ENCODE measurements at regions not wholly inside any gene's neighbourhood (a gene's known extent, or its start where the extent isn't known, plus 50 kb on each side); places are given as distances from the start of the nearest gene placed in this dataset.

- Histone ChIP-seq H3K4me3 (ENCODE audit: control insufficient read depth in 2 of 3, extremely low read depth in 1 of 3, insufficient read depth in 2 of 3, low read depth in 1 of 3, low read length in 3 of 3) (no peak overlapping the region), H3K9me1 (ENCODE audit: control insufficient read depth, extremely low read depth, insufficient read depth, low read length) (no peaks in the 10 kb centered on the region), H3K4me2 (ENCODE audit: control insufficient read depth, extremely low read depth, insufficient read depth, low read depth, low read length) (no peak overlapping the region), H3K4me1 (ENCODE audit: control insufficient read depth, extremely low read depth, insufficient read depth, low read length) (no peaks in the 10 kb centered on the region), H3K79me2 (ENCODE audit: control insufficient read depth, insufficient read depth, low read length) (no peaks in the 10 kb centered on the region), H3K27ac (ENCODE audit: control insufficient read depth, insufficient read depth, low read length) (no peak overlapping the region), H3K27me3 (ENCODE audit: control insufficient read depth, extremely low read depth, insufficient read depth, low read length) (no peaks in the 10 kb centered on the region), H3K9ac (ENCODE audit: control insufficient read depth, extremely low read depth, insufficient read depth, low read length) (no peak overlapping the region), H2AFZ (ENCODE audit: control insufficient read depth, low read length) (no peak overlapping the region), H4K20me1 (ENCODE audit: control insufficient read depth, extremely low read depth, insufficient read depth, low read length) (no peaks in the 10 kb centered on the region), H3K9me3 (ENCODE audit: control insufficient read depth, low read depth, low read length) (no peaks in the 10 kb centered on the region), H3K36me3 (ENCODE audit: control insufficient read depth in 2 of 2, extremely low read depth in 1 of 2, insufficient read depth in 2 of 2, low read length in 2 of 2) (no peaks in the 10 kb centered on the region)
- DNase-seq (ENCODE audit: low read depth, low spot score), result no peak
- TF ChIP-seq EZH2 (IDR thresholded peaks at IDR 0.05; ENCODE audit: low read length) (no peak), CTCF (optimal IDR thresholded peaks at IDR 0.05 in 1 of 3, IDR thresholded peaks at IDR 0.05 in 1 of 3, conservative IDR thresholded peaks at IDR 0.05 in 1 of 3; ENCODE audit: extremely low read depth in 1 of 3, insufficient read depth in 2 of 3, low read length in 3 of 3) (no peak)
- dilution Hi-C loops (cut with MboI; ENCODE audit: extremely low pct_ligation_motif_present, low sequenced_read_pairs), result no loop called here
- no peak for FAIRE-seq
Measured at GRCh38 chr2:18473241-18474181, 86.9 kb downstream of the RDH14 start.

DNA sequence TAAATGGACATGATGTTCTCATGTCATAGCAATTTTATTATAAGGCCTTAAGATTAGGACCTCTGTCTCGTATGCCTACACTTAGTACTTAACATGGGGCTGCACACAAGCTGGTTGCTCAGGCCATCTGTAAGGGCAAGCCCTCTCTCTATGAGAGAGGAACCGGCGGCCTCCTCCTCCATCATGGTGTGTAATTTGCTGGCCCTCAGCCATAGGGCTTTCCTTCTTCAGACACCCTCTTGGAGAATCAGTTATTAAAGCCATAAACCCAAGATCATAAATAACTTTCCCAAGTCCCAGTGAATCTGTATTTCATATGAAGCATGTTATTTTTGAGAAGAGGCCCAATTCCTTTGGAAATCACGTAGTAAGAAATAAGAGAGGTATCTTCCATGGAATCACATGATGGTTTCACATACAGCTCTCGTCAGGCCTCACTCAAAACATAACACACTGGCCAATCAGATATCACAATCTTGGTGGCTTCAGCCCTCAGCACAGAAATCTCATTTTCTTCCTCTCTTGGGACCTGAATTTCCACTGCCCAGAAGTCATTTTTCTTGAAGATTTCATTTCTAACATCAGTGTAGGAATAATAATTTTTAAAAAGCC, 92.6 kb downstream of the RDH14 start:
- H3K36me3 ChIP-seq (ENCODE audit: control insufficient read depth in 2 of 2, extremely low read depth in 1 of 2, insufficient read depth in 2 of 2, low read length in 2 of 2), result no peaks in the 10 kb centered on the region
- no peaks in the 10 kb centered on the region for H3K9me1 ChIP-seq (ENCODE audit: control insufficient read depth, extremely low read depth, insufficient read depth, low read length)
- H3K9ac ChIP-seq (ENCODE audit: control insufficient read depth, extremely low read depth, insufficient read depth, low read length), result no peak overlapping the region
- no peak overlapping the region for H3K4me3 ChIP-seq (ENCODE audit: control insufficient read depth in 2 of 3, extremely low read depth in 1 of 3, insufficient read depth in 2 of 3, low read depth in 1 of 3, low read length in 3 of 3)
- FAIRE-seq (no peak), DNase-seq (ENCODE audit: low read depth, low spot score) (no peak)
- H4K20me1 ChIP-seq (ENCODE audit: control insufficient read depth, extremely low read depth, insufficient read depth, low read length), result no peaks in the 10 kb centered on the region
- no peaks in the 10 kb centered on the region for H3K9me3 ChIP-seq (ENCODE audit: control insufficient read depth, low read depth, low read length)
- H3K79me2 ChIP-seq (ENCODE audit: control insufficient read depth, insufficient read depth, low read length), result no peaks in the 10 kb centered on the region
- no peak overlapping the region for H3K27ac ChIP-seq (ENCODE audit: control insufficient read depth, insufficient read depth, low read length)
- H3K4me1 ChIP-seq (ENCODE audit: control insufficient read depth, extremely low read depth, insufficient read depth, low read length), result no peaks in the 10 kb centered on the region
- no peak overlapping the region for H3K4me2 ChIP-seq (ENCODE audit: control insufficient read depth, extremely low read depth, insufficient read depth, low read depth, low read length)
- dilution Hi-C loops (cut with MboI; ENCODE audit: extremely low pct_ligation_motif_present, low sequenced_read_pairs), result no loop called here
- no peaks in the 10 kb centered on the region for H3K27me3 ChIP-seq (ENCODE audit: control insufficient read depth, extremely low read depth, insufficient read depth, low read length)
- H2AFZ ChIP-seq (ENCODE audit: control insufficient read depth, low read length), result no peak overlapping the region
- TF ChIP-seq CTCF (optimal IDR thresholded peaks at IDR 0.05 in 1 of 3, IDR thresholded peaks at IDR 0.05 in 1 of 3, conservative IDR thresholded peaks at IDR 0.05 in 1 of 3; ENCODE audit: extremely low read depth in 1 of 3, insufficient read depth in 2 of 3, low read length in 3 of 3) (no peak), EZH2 (IDR thresholded peaks at IDR 0.05; ENCODE audit: low read length) (no peak)

All from keratinocyte (primary cell).